ENCODE measurements at regions not wholly inside any gene's neighbourhood (a gene's known extent, or its start where the extent isn't known, plus 50 kb on each side); places are given as distances from the start of the nearest gene placed in this dataset.

DNA sequence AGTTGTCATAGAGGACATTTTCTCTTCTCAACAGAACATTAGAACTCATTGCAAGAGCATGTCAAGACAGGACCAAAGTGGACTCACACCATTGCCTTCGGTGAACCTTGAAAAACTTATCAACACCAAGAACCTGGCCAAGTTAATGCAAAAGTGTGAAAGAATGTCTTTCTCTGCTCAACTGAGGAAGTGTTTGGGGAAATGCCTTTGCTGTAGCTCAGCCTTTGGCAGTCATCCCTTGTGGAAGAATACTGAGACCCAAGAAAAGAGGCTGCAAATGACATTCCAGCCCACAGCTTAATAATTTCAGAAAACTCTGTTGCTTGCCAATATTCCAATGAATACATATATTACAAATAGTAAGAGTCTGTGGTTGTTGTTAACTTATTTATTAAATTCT is 728.8 kb upstream of the PIK3C3 start:
- TF ChIP-seq HDGF (IDR thresholded peaks at IDR 0.05; ENCODE audit: borderline replicate concordance) (no peak), TARDBP (IDR thresholded peaks at IDR 0.05) (no peak), NFRKB (IDR thresholded peaks at IDR 0.05) (no peak), FOXM1 (IDR thresholded peaks at IDR 0.05; ENCODE audit: borderline replicate concordance) (no peak), ELF4 (IDR thresholded peaks at IDR 0.05) (no peak), BHLHE40 (IDR thresholded peaks at IDR 0.05; ENCODE audit: borderline replicate concordance) (no peak), LEF1 (IDR thresholded peaks at IDR 0.05; ENCODE audit: borderline replicate concordance) (no peak), ZNF384 (IDR thresholded peaks at IDR 0.05) (no peak)
- TF ChIP-seq, protein P1, sequence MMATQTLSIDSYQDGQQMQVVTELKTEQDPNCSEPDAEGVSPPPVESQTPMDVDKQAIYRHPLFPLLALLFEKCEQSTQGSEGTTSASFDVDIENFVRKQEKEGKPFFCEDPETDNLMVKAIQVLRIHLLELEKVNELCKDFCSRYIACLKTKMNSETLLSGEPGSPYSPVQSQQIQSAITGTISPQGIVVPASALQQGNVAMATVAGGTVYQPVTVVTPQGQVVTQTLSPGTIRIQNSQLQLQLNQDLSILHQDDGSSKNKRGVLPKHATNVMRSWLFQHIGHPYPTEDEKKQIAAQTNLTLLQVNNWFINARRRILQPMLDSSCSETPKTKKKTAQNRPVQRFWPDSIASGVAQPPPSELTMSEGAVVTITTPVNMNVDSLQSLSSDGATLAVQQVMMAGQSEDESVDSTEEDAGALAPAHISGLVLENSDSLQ (IDR thresholded peaks at IDR 0.05) = no peak

All from HEK293T (cell line).